ENCODE measurements at regions not wholly inside any gene's neighbourhood (a gene's known extent, or its start where the extent isn't known, plus 50 kb on each side); places are given as distances from the start of the nearest gene placed in this dataset.

DNA sequence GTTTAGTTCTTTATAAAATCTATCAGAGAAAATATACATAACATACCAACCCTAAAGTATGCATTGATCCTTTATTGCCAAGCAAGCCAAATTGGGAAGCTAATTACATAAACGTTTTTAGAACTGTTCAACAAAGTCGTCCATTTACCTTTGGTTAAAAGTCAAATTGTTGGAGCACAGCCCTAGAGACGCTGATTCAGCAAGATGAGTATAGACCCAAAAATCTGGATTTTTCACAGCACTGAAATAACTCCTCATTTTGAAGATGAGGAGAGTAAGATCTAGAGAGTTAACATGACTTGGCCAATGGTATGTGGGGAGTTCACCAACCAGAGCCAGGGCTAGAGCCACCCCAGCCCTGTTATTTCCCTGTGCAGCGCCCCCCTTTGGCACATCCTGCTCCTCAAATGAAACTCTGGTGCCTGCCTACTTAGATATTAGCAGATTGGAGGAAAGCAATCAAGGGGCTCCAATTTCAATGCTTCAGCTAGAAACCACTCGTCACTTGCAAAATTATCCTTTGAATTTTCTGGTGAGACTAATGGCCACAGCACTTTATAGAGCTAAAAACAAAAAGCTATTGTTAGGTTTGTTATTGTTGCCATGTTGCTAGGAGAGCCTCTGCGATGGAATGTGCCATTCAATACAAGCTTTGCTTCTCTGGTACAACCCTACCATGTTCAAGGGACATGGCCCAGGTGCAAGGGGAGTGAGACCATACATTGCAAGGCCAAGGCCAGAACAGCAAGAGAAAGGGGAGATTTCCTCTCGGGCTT, 132.6 kb upstream of the ZEB1 start:
- TF ChIP-seq CTCF (IDR thresholded peaks at IDR 0.05; ENCODE audit: low read depth, low read length) (no peak), POLR2A (IDR thresholded peaks at IDR 0.05; ENCODE audit: extremely low read depth, insufficient read length) (no peak), MYC (IDR thresholded peaks at IDR 0.05; ENCODE audit: low read depth, low read length) (no peak)
- TF ChIP-seq, protein P1, sequence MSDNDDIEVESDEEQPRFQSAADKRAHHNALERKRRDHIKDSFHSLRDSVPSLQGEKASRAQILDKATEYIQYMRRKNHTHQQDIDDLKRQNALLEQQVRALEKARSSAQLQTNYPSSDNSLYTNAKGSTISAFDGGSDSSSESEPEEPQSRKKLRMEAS (IDR thresholded peaks at IDR 0.05; ENCODE audit: low read depth, low read length) = no peak

Data from NB4 (cell line).